Epithelial cell of esophagus (primary cell): ENCODE measurements at regions not wholly inside any gene's neighbourhood (a gene's known extent, or its start where the extent isn't known, plus 50 kb on each side); places are given as distances from the start of the nearest gene placed in this dataset.

Experiments
- DNase-seq: peaks from one replicate; pipeline ENCODE4 v3.0.0; 2010; ENCODE audit warnings: low read depth
- H3K4me3 ChIP-seq: 2 replicates; pipeline ENCODE4 v1.5.1; 2011; ENCODE audit warnings: mild to moderate bottlenecking, low read length, control low read depth
- CTCF ChIP-seq: IDR thresholded peaks from 2 replicates; pipeline ENCODE4 v1.5.1; 2011; ENCODE audit warnings: low read depth, mild to moderate bottlenecking, low read length, control low read depth, inconsistent platforms; ENCODE audit not compliant: insufficient read depth; ENCODE audit errors: missing control alignments

- H3K4me3 ChIP-seq = peak overlapping the region; percentile 1
- DNase-seq = peak; percentile 90
- no peak for TF ChIP-seq CTCF
Measured at GRCh38 chr7:368651-369475, 78.9 kb downstream of the FOXL3 start.

GRCh38 chr7:369476-370258 lies 79.7 kb downstream of the FOXL3 start:
- DNase-seq = peak; percentile 60
- TF ChIP-seq CTCF = peak; percentile 22

DNA sequence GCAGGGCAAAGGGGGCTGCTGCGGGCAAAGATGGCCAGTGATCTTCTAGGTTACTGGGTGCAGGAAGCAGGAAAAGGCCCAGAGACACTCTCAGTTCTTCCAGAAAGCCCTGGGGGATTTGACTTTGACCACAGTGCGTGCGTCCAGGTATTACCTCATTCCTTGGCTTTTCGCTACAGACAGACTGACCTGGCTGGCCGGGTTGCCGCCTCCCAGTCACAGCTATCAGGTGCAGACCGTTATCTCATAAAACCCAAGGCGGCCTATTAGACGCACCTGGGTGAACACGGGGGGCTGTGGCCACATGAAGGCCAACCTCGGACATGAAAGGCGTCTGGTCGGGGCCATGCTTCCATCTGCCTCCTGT lies 80.3 kb downstream of the FOXL3 start:
- no peak for TF ChIP-seq CTCF
- no peak overlapping the region for H3K4me3 ChIP-seq
- no peak for DNase-seq

More at GRCh38 chr7:369476-370258, 79.7 kb downstream of the FOXL3 start:
- no peak overlapping the region for H3K4me3 ChIP-seq

DNA sequence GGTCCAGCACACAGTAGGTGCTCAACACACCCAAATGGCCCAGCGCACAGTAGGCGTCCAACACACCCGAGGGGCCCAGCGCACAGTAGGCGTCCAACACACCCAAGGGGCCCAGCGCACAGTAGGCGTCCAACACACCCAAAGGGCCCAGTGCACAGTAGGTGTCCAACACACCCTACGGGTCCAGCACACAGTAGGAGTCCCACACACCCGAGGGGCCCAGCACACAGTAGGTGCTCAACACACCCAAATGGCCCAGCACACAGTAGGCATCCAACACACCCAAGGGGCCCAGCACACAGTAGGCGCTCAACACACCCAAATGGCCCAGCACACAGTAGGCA lies 80.8 kb downstream of the FOXL3 start:
- no peak for TF ChIP-seq CTCF
- no peak overlapping the region for H3K4me3 ChIP-seq
- no peak for DNase-seq

- no peak for TF ChIP-seq CTCF
- DNase-seq = no peak
- no peak overlapping the region for H3K4me3 ChIP-seq
Measured at GRCh38 chr7:371119-371778, 81.3 kb downstream of the FOXL3 start.

DNA sequence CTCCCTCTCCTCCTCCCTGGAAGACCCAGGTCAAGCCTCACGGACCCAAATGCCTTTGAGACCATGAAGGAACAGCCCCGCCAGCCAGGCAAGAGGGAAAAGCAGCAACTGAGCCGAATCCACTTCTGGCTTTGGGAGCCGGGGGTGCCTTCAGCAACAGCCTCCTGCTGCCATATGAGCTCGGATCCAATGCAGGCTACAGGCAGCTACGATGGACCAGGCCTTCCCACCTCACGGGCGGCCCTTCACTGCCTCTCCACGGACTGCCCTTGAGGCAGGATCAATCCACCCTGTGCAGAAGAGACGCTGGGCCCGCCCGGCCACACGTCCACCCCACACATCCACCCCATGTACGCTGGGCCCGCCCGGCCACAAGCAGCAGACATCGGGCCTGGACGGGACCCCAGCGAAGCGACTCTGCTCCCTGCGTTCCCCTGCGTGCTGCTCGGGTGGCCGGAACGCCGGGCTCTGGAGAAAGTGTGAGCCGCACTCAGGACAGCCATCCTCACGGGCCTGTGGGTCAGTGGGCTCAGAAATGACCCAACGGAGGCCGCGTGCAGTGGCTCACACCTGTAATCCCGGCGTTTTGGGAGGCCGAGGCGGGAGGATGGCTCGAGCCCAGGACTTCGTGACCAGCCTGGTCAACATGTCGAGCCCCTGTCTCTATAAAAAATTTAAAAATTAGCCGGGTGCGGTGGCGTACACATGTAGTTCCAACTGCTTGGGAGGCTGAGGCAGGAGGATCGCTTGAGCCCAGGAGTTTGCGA lies 82.0 kb downstream of the FOXL3 start:
- DNase-seq = no peak
- no peak overlapping the region for H3K4me3 ChIP-seq
- TF ChIP-seq CTCF = no peak
